ENCODE measurements at regions not wholly inside any gene's neighbourhood (a gene's known extent, or its start where the extent isn't known, plus 50 kb on each side); places are given as distances from the start of the nearest gene placed in this dataset.

GRCh38 chr1:116207126-116207735, 96.0 kb downstream of the MAB21L3 start:
- Histone ChIP-seq H3K36me3 (ENCODE audit: control insufficient read depth, insufficient read depth, low read length) (no peaks in the 10 kb centered on the region), H3K4me3 (replicated peaks; ENCODE audit: low read depth, low read length) (no peak overlapping the region), H3K27me3 (replicated peaks; ENCODE audit: control insufficient read depth, insufficient read depth, low read length) (no peaks in the 10 kb centered on the region; the same call in 1 of the 2 replicates)
- DNase-seq (ENCODE audit: extremely low read depth, insufficient read length): no peak
- TF ChIP-seq CTCF (IDR thresholded peaks at IDR 0.05; ENCODE audit: insufficient read depth, low read length, poor library complexity, severe bottlenecking): no peak

GRCh38 chr1:116208136-116208535, 96.9 kb downstream of the MAB21L3 start:
- no peak for DNase-seq (ENCODE audit: extremely low read depth, insufficient read length)
- Histone ChIP-seq H3K4me3 (replicated peaks; ENCODE audit: low read depth, low read length) (no peak overlapping the region), H3K36me3 (ENCODE audit: control insufficient read depth, insufficient read depth, low read length) (no peaks in the 10 kb centered on the region), H3K27me3 (replicated peaks; ENCODE audit: control insufficient read depth, insufficient read depth, low read length) (no peaks in the 10 kb centered on the region)
- TF ChIP-seq CTCF (IDR thresholded peaks at IDR 0.05; ENCODE audit: insufficient read depth, low read length, poor library complexity, severe bottlenecking): no peak

GRCh38 chr1:116211294-116211693, 100.1 kb downstream of the MAB21L3 start:
- H3K36me3 ChIP-seq (ENCODE audit: control insufficient read depth, insufficient read depth, low read length): no peaks in the 10 kb centered on the region
- no peak for TF ChIP-seq CTCF (IDR thresholded peaks at IDR 0.05; ENCODE audit: insufficient read depth, low read length, poor library complexity, severe bottlenecking)

GRCh38 chr1:116218922-116219321, 107.7 kb downstream of the MAB21L3 start:
- no peak for TF ChIP-seq CTCF (IDR thresholded peaks at IDR 0.05; ENCODE audit: insufficient read depth, low read length, poor library complexity, severe bottlenecking)
- no peak overlapping the region for H3K4me3 ChIP-seq (replicated peaks; ENCODE audit: low read depth, low read length)
- H3K27me3 ChIP-seq (replicated peaks; ENCODE audit: control insufficient read depth, insufficient read depth, low read length): no peaks in the 10 kb centered on the region; the same call in 1 of the 2 replicates
- no peak for DNase-seq (ENCODE audit: extremely low read depth, insufficient read length)
- no peaks in the 10 kb centered on the region for H3K36me3 ChIP-seq (ENCODE audit: control insufficient read depth, insufficient read depth, low read length)

More at GRCh38 chr1:116211294-116211693, 100.1 kb downstream of the MAB21L3 start:
- no peak for DNase-seq (ENCODE audit: extremely low read depth, insufficient read length)
- Histone ChIP-seq H3K27me3 (replicated peaks; ENCODE audit: control insufficient read depth, insufficient read depth, low read length) (no peaks in the 10 kb centered on the region), H3K4me3 (replicated peaks; ENCODE audit: low read depth, low read length) (no peak overlapping the region)

GRCh38 chr1:116219651-116220434, 108.6 kb downstream of the MAB21L3 start:
- no peak for TF ChIP-seq CTCF (IDR thresholded peaks at IDR 0.05; ENCODE audit: insufficient read depth, low read length, poor library complexity, severe bottlenecking)
- Histone ChIP-seq H3K4me3 (replicated peaks; ENCODE audit: low read depth, low read length) (no peak overlapping the region), H3K36me3 (ENCODE audit: control insufficient read depth, insufficient read depth, low read length) (no peaks in the 10 kb centered on the region), H3K27me3 (replicated peaks; ENCODE audit: control insufficient read depth, insufficient read depth, low read length) (no peaks in the 10 kb centered on the region; the same call in 1 of the 2 replicates)
- no peak for DNase-seq (ENCODE audit: extremely low read depth, insufficient read length)

Measured in GM06990 (cell line).